HG03280 (cell line): ENCODE measurements at regions not wholly inside any gene's neighbourhood (a gene's known extent, or its start where the extent isn't known, plus 50 kb on each side); places are given as distances from the start of the nearest gene placed in this dataset.

Experiments used
- ATAC-seq: cut with Tn5 transposase; IDR thresholded peaks from one replicate; pipeline ENCODE4 v1.9.1; 2021; ENCODE audit warnings: mild to moderate bottlenecking, moderate library complexity; ENCODE audit not compliant: unreplicated experiment

- ATAC-seq: no peak
Measured at GRCh38 chr11:122285070-122285988, 169.3 kb upstream of the BLID start.

GRCh38 chr11:122280870-122281269, 164.9 kb upstream of the BLID start:
- no peak for ATAC-seq

GRCh38 chr11:122279194-122279593, 163.2 kb upstream of the BLID start:
- ATAC-seq: no peak

- ATAC-seq: no peak
Measured at GRCh38 chr11:122277493-122277892, 161.5 kb upstream of the BLID start.

GRCh38 chr11:122276221-122276620, 160.2 kb upstream of the BLID start:
- no peak for ATAC-seq

- ATAC-seq: no peak
Measured at GRCh38 chr11:122275508-122275907, 159.5 kb upstream of the BLID start.

GRCh38 chr11:122273476-122274191, 157.6 kb upstream of the BLID start:
- ATAC-seq: no peak

GRCh38 chr11:122271745-122272144, 155.7 kb upstream of the BLID start:
- ATAC-seq: no peak

GRCh38 chr11:122271137-122271536, 155.1 kb upstream of the BLID start:
- no peak for ATAC-seq

GRCh38 chr11:122270535-122270934, 154.5 kb upstream of the BLID start:
- no peak for ATAC-seq

- no peak for ATAC-seq
Measured at GRCh38 chr11:122269824-122270223, 153.8 kb upstream of the BLID start.

GRCh38 chr11:122268601-122269130, 152.7 kb upstream of the BLID start:
- no peak for ATAC-seq

GRCh38 chr11:122267602-122268001, 151.6 kb upstream of the BLID start:
- no peak for ATAC-seq

GRCh38 chr11:122265981-122266380, 150.0 kb upstream of the BLID start:
- no peak for ATAC-seq

- no peak for ATAC-seq
Measured at GRCh38 chr11:122264121-122264520, 148.1 kb upstream of the BLID start.

GRCh38 chr11:122261546-122261945, 145.5 kb upstream of the BLID start:
- no peak for ATAC-seq

- no peak for ATAC-seq
Measured at GRCh38 chr11:122259195-122259821, 143.3 kb upstream of the BLID start.

GRCh38 chr11:122258446-122259194, 142.6 kb upstream of the BLID start:
- ATAC-seq: no peak

- no peak for ATAC-seq
Measured at GRCh38 chr11:122253589-122254231, 137.7 kb upstream of the BLID start.

GRCh38 chr11:122248939-122249338, 132.9 kb upstream of the BLID start:
- no peak for ATAC-seq
